Thoracic aorta (tissue), 2 donors: ENCODE measurements at regions not wholly inside any gene's neighbourhood (a gene's known extent, or its start where the extent isn't known, plus 50 kb on each side); places are given as distances from the start of the nearest gene placed in this dataset.
"Not testable (repeated sequence)": the region's sequence is repeated elsewhere in the genome, so short reads cannot be mapped to it uniquely, and the experiment has no call there.

Experiments
- ATAC-seq: fragments of 150-250 bp; one replicate; pipeline ENCODE4 v1.8.0; 2017; ENCODE audit warnings: low read depth; ENCODE audit not compliant: insufficient number of reproducible peaks, low FRiP score
- DNase-seq: peaks from one replicate; pipeline ENCODE4 v3.0.0-alpha.2; 2020; ENCODE audit warnings: low spot score
- H3K27ac ChIP-seq, 2 donors: fragments of 200-600 bp; sonication (generic); 1 replicate in 1 of 2; 2 replicates in 1 of 2; pipeline ENCODE4 v1.5.1; 2016; ENCODE audit warnings: mild to moderate bottlenecking in 2 of 2, moderate library complexity in 2 of 2
- H3K27me3 ChIP-seq: fragments of 200-600 bp; sonication (generic); replicated peaks from 2 replicates; pipeline ENCODE4 v1.6.0; 2016; ENCODE audit warnings: mild to moderate bottlenecking; ENCODE audit not compliant: insufficient read depth
- H3K36me3 ChIP-seq: fragments of 200-600 bp; sonication (generic); one replicate; pipeline ENCODE4 v1.5.1; 2016
- H3K4me1 ChIP-seq, 2 donors: fragments of 200-600 bp; sonication (generic); 1 replicate in 1 of 2; 2 replicates in 1 of 2; pipeline versions ENCODE4 v1.5.1 to v1.6.0; 2016; ENCODE audit warnings: low read depth in 2 of 2, mild to moderate bottlenecking in 1 of 2; ENCODE audit not compliant: control insufficient read depth in 1 of 2
- H3K4me3 ChIP-seq: fragments of 200-600 bp; sonication (generic); 2 replicates; pipeline ENCODE4 v1.5.1; 2016; ENCODE audit warnings: mild to moderate bottlenecking
- H3K9me3 ChIP-seq: fragments of 200-600 bp; sonication (generic); 2 replicates; pipeline ENCODE4 v1.5.1; 2016
- CTCF ChIP-seq: fragments of 200-600 bp; sonication (generic); IDR thresholded peaks from one replicate; pipeline ENCODE4 v1.5.1; 2019; ENCODE audit warnings: antibody characterized with exemption

- no peak for DNase-seq
- H3K27ac ChIP-seq, result no peak overlapping the region
- H3K4me3 ChIP-seq, result no peak overlapping the region
- no peak for TF ChIP-seq CTCF
- ATAC-seq, result no peak
- no peaks in the 10 kb centered on the region for H3K36me3 ChIP-seq
- H3K9me3 ChIP-seq, result no peaks in the 10 kb centered on the region
- no peaks in the 10 kb centered on the region for H3K27me3 ChIP-seq
- H3K4me1 ChIP-seq, result peaks cover 0 to 18% of the 10 kb centered on the region in 2 donors
These were observed 252.5 kb upstream of the PGRMC2 start for GRCh38 chr4:128540122-128540521.

GRCh38 chr4:128538111-128538882 lies 250.7 kb upstream of the PGRMC2 start:
- H3K27ac ChIP-seq, result no peak overlapping the region
- peaks cover 0 to 19% of the 10 kb centered on the region in 2 donors for H3K4me1 ChIP-seq
- ATAC-seq (no peak), DNase-seq (no peak)
- H3K9me3 ChIP-seq, result no peaks in the 10 kb centered on the region
- TF ChIP-seq CTCF, result no peak
- H3K4me3 ChIP-seq, result no peak overlapping the region
- no peaks in the 10 kb centered on the region for H3K27me3 ChIP-seq
- no peaks in the 10 kb centered on the region for H3K36me3 ChIP-seq

- no peaks in the 10 kb centered on the region for H3K9me3 ChIP-seq
- peaks cover 0 to 19% of the 10 kb centered on the region in 2 donors for H3K4me1 ChIP-seq
- H3K4me3 ChIP-seq, result no peak overlapping the region
- ATAC-seq, result no peak
- H3K27me3 ChIP-seq, result no peaks in the 10 kb centered on the region
- H3K27ac ChIP-seq, result no peak overlapping the region
- DNase-seq, result no peak
- H3K36me3 ChIP-seq, result no peaks in the 10 kb centered on the region
- TF ChIP-seq CTCF, result no peak
These were observed 249.1 kb upstream of the PGRMC2 start for GRCh38 chr4:128536746-128537145.

GRCh38 chr4:128535510-128535909 lies 247.9 kb upstream of the PGRMC2 start:
- H3K4me3 ChIP-seq, H3K27ac ChIP-seq, DNase-seq, ATAC-seq, H3K36me3 ChIP-seq, H3K27me3 ChIP-seq, H3K9me3 ChIP-seq: not testable (repeated sequence)
- peaks cover 0 to 19% of the 10 kb centered on the region in 2 donors for H3K4me1 ChIP-seq

- no peaks in the 10 kb centered on the region for H3K27me3 ChIP-seq
- DNase-seq, result peak; percentile 55
- peak overlapping the region; percentile 92 to 93 for H3K27ac ChIP-seq
- H3K36me3 ChIP-seq, result no peaks in the 10 kb centered on the region
- no peaks in the 10 kb centered on the region for H3K9me3 ChIP-seq
- no peak for TF ChIP-seq CTCF
- H3K4me1 ChIP-seq, result peaks cover 26 to 51% of the 10 kb centered on the region in 2 donors
- ATAC-seq, result peak; percentile 94
- no peak overlapping the region for H3K4me3 ChIP-seq
These were observed 241.4 kb upstream of the PGRMC2 start for GRCh38 chr4:128528793-128529553.
